Omental fat pad (tissue), 3 donors: ENCODE measurements at regions not wholly inside any gene's neighbourhood (a gene's known extent, or its start where the extent isn't known, plus 50 kb on each side); places are given as distances from the start of the nearest gene placed in this dataset.

Experiments
- ATAC-seq: fragments of 150-250 bp; one replicate; pipeline ENCODE4 v1.9.1; 2016; ENCODE audit warnings: mild to moderate bottlenecking, moderate library complexity; ENCODE audit not compliant: low FRiP score
- DNase-seq: peaks from one replicate; pipeline ENCODE4 v3.0.0-alpha.2; 2019; ENCODE audit warnings: low spot score
- CTCF ChIP-seq, 3 donors: fragments of 450-650 bp; IDR thresholded peaks; one replicate each; pipeline ENCODE4 v1.5.1; 2016 to 2017; ENCODE audit warnings: antibody characterized with exemption in 3 of 3, mild to moderate bottlenecking in 3 of 3, moderate library complexity in 2 of 3

- no peak for TF ChIP-seq CTCF (IDR thresholded peaks at IDR 0.05)
- no peak for ATAC-seq
Measured at GRCh38 chr2:129772190-129772579, 207.3 kb upstream of the RAB6C start.

GRCh38 chr2:129775952-129776653 lies 203.4 kb upstream of the RAB6C start:
- no peak for DNase-seq
- no peak for TF ChIP-seq CTCF (IDR thresholded peaks at IDR 0.05)
- no peak for ATAC-seq

More at GRCh38 chr2:129772190-129772579, 207.3 kb upstream of the RAB6C start:
- no peak for DNase-seq

- no peak for TF ChIP-seq CTCF (IDR thresholded peaks at IDR 0.05)
- ATAC-seq (no peak), DNase-seq (no peak)
Measured at GRCh38 chr2:129777146-129777545, 202.3 kb upstream of the RAB6C start.

GRCh38 chr2:129777762-129778583 lies 201.5 kb upstream of the RAB6C start:
- no peak for TF ChIP-seq CTCF (IDR thresholded peaks at IDR 0.05)
- DNase-seq, result no peak
- no peak for ATAC-seq

- TF ChIP-seq CTCF (IDR thresholded peaks at IDR 0.05), result no peak
- DNase-seq (no peak), ATAC-seq (no peak)
Measured at GRCh38 chr2:129778584-129778877, 200.9 kb upstream of the RAB6C start.

- no peak for ATAC-seq
- no peak for TF ChIP-seq CTCF (IDR thresholded peaks at IDR 0.05)
- DNase-seq, result no peak
Measured at GRCh38 chr2:129779783-129780182, 199.7 kb upstream of the RAB6C start.
